PC-3 (cell line): ENCODE measurements at regions not wholly inside any gene's neighbourhood (a gene's known extent, or its start where the extent isn't known, plus 50 kb on each side); places are given as distances from the start of the nearest gene placed in this dataset.
"Not testable (repeated sequence)": the region's sequence is repeated elsewhere in the genome, so short reads cannot be mapped to it uniquely, and the experiment has no call there.

Experiments used
- ATAC-seq: fragments of 200-7000 bp; cut with Tn5 transposase; 2 replicates; pipeline ENCODE4 v1.9.1; 2020; ENCODE audit warnings: mild to moderate bottlenecking, moderate library complexity
- BruUV-seq: library from RNA; stranded (reverse); fragments of 400-500 nt; replicated peaks from 2 replicates; lab custom pipeline; 2021; lab: Mats Ljungman, UMichigan
- CTCF ChIA-PET: fragments of 300-600 bp; sonication (Branson Sonifier 250); formaldehyde crosslinking; loops from one replicate; lab custom pipeline; 2022; ENCODE audit warnings: antibody characterized with exemption; lab: Charles Lee
- POLR2A ChIA-PET: fragments of 300-600 bp; sonication (Branson Sonifier 250); formaldehyde crosslinking; loops from one replicate; lab custom pipeline; 2022; ENCODE audit warnings: antibody characterized with exemption; ENCODE audit not compliant: unreplicated experiment; lab: Charles Lee
- DNase-seq: peaks from one replicate; pipeline ENCODE4 v3.0.0-alpha.2; 2015
- H2AFZ ChIP-seq: fragments of 300-600 bp; sonication (generic); 2 replicates; pipeline ENCODE4 v1.6.0; 2016; ENCODE audit warnings: antibody characterized with exemption, low read length
- H3F3A ChIP-seq: fragments of 300-600 bp; sonication (generic); one replicate; pipeline ENCODE4 v1.6.0; 2017; ENCODE audit warnings: antibody characterized with exemption, low read length, control low read depth, mild to moderate bottlenecking; ENCODE audit not compliant: unreplicated experiment
- H3K27ac ChIP-seq: fragments of 300-600 bp; sonication (generic); 2 replicates; pipeline ENCODE4 v1.5.1; 2016; ENCODE audit warnings: mild to moderate bottlenecking, low read length
- H3K27me3 ChIP-seq: fragments of 300-600 bp; sonication (generic); 2 replicates; pipeline ENCODE4 v1.6.1; 2016; ENCODE audit warnings: low read length, mixed read lengths
- H3K36me3 ChIP-seq: fragments of 300-600 bp; sonication (generic); 2 replicates; pipeline ENCODE4 v1.6.1; 2016; ENCODE audit warnings: low read depth, mixed run types, low read length, mixed read lengths
- H3K4me1 ChIP-seq: fragments of 300-600 bp; sonication (generic); 2 replicates; pipeline ENCODE4 v1.5.1; 2016; ENCODE audit warnings: low read length; ENCODE audit not compliant: insufficient read depth
- H3K4me2 ChIP-seq: fragments of 300-600 bp; sonication (generic); 2 replicates; pipeline ENCODE4 v1.6.0; 2016; ENCODE audit warnings: low read length
- H3K4me3 ChIP-seq: fragments of 300-600 bp; sonication (generic); 2 replicates; pipeline ENCODE4 v1.5.1; 2016; ENCODE audit warnings: mild to moderate bottlenecking, low read length, mixed read lengths
- H3K79me2 ChIP-seq: fragments of 300-600 bp; sonication (generic); 2 replicates; pipeline ENCODE4 v1.6.1; 2017; ENCODE audit warnings: low read length, mixed read lengths
- H3K9ac ChIP-seq: fragments of 300-600 bp; sonication (generic); 2 replicates; pipeline ENCODE4 v1.6.0; 2016; ENCODE audit warnings: mild to moderate bottlenecking, low read length
- H3K9me2 ChIP-seq: fragments of 300-600 bp; sonication (generic); replicated peaks from 2 replicates; pipeline ENCODE4 v1.6.1; 2016; ENCODE audit warnings: mixed run types, low read length, mixed read lengths
- H3K9me3 ChIP-seq: fragments of 300-600 bp; sonication (generic); 2 replicates; pipeline ENCODE4 v1.6.1; 2016; ENCODE audit warnings: low read length, mixed read lengths
- H4K20me1 ChIP-seq: fragments of 300-600 bp; sonication (generic); 2 replicates; pipeline ENCODE4 v1.6.1; 2016; ENCODE audit warnings: low read length, mixed read lengths
- EZH2 ChIP-seq: fragments of 300-600 bp; sonication (generic); IDR thresholded peaks from one replicate; pipeline ENCODE4 v1.6.1; 2017; ENCODE audit warnings: antibody characterized with exemption, mild to moderate bottlenecking, low read length; ENCODE audit not compliant: unreplicated experiment
- EZH2phosphoT487 ChIP-seq: fragments of 300-600 bp; sonication (generic); IDR thresholded peaks from 2 replicates; pipeline ENCODE4 v1.6.1; 2018; ENCODE audit warnings: mild to moderate bottlenecking, antibody characterized with exemption, low read length, borderline replicate concordance
- intact Hi-C: fragments of 100-400 bp; cut with micrococcal nuclease; formaldehyde crosslinking; loops from 2 replicates; pipeline ENCODE4 v1.9.0; 2023
- TF ChIP-seq, protein P1 (sequence below): fragments of 300-600 bp; sonication (generic); conservative IDR thresholded peaks from 2 replicates; pipeline ENCODE4 v1.5.1; 2017; ENCODE audit warnings: antibody characterized with exemption, low read depth, mild to moderate bottlenecking, low read length

DNA sequence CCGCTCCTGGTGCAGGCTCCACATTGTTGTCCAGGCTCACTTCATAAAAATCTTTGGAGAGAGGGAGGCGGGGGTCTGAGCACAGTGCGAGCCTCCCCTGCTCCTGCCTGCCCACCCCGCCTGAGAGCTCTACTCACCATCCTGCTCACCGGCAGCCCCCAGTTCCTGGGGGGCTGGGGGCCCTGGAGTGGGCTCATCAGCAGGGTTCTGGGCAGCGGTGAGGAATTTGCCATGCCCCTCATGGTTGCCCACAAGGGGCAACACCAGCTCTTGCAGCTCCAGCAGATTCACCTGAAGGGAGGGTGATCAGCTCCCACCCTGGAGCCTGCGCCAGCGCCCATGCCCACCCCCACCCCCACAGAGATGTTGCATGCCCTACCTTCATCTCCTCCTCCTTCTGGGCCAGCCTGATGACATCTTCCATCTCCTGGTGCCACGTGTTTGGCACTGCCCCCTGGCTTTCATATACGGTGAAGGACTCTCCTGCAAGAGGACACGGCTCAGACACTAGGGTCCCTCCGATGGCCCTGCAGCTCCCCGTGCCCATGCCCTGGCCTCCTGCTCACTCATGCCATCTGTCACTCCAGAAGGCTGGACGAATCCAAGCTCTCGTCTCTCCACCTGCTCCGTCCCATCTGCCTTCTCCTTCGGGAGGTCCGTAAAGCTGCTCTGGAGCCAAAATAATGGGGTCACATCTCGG, 162.1 kb downstream of the TBC1D2B start:
- CTCF ChIA-PET, result interaction anchor here (0.5 kb wide), 1 partner anchor 193 kb away, joined by 3 read pairs; no protein-coding TSS in a partner anchor

DNA sequence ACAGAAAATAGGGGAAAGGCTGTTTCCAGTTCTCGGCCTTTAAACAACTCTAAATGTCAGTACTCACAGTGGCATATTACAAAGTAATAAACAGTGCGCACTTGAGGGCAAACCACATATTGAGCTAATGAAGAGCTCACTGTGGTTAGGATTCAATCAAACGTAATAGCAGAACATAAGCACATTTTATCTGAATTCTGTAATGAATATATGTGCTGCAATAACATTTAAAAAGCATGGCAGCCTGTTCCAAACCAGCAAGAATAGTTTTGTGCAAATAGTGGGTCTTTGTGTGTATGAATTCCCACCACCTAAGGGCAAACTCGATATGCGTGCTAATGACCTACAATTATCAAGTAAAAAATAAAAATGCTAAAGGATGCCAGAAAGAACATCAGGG, 163.0 kb downstream of the TBC1D2B start:
- ATAC-seq, H3K36me3 ChIP-seq, CTCF ChIA-PET, H2AFZ ChIP-seq, H3K4me3 ChIP-seq, H3K79me2 ChIP-seq, H3K4me1 ChIP-seq, POLR2A ChIA-PET, H3K27ac ChIP-seq, intact Hi-C loops, H3K9me3 ChIP-seq, H3K9me2 ChIP-seq, BruUV-seq, H3K4me2 ChIP-seq, H3F3A ChIP-seq, H4K20me1 ChIP-seq, DNase-seq, H3K9ac ChIP-seq: not testable (repeated sequence)
- H3K27me3 ChIP-seq, result peaks cover 10% of the 10 kb centered on the region; the same call in 1 of the 2 replicates

More for the DNA sequence above, 162.1 kb downstream of the TBC1D2B start:
- no TSS peak for BruUV-seq
- H3K36me3 ChIP-seq, result no peaks in the 10 kb centered on the region
- no peak overlapping the region for H2AFZ ChIP-seq
- no peak overlapping the region for H3K27ac ChIP-seq
- TF ChIP-seq EZH2phosphoT487 (no peak), EZH2 (no peak)
- TF ChIP-seq, protein P1, sequence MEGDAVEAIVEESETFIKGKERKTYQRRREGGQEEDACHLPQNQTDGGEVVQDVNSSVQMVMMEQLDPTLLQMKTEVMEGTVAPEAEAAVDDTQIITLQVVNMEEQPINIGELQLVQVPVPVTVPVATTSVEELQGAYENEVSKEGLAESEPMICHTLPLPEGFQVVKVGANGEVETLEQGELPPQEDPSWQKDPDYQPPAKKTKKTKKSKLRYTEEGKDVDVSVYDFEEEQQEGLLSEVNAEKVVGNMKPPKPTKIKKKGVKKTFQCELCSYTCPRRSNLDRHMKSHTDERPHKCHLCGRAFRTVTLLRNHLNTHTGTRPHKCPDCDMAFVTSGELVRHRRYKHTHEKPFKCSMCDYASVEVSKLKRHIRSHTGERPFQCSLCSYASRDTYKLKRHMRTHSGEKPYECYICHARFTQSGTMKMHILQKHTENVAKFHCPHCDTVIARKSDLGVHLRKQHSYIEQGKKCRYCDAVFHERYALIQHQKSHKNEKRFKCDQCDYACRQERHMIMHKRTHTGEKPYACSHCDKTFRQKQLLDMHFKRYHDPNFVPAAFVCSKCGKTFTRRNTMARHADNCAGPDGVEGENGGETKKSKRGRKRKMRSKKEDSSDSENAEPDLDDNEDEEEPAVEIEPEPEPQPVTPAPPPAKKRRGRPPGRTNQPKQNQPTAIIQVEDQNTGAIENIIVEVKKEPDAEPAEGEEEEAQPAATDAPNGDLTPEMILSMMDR, result no peak
- no peaks in the 10 kb centered on the region for H3K4me1 ChIP-seq
- no peaks in the 10 kb centered on the region for H3K9me3 ChIP-seq
- no peak overlapping the region for H3K4me2 ChIP-seq
- ATAC-seq, result no peak
- no peak overlapping the region for H3K9ac ChIP-seq
- POLR2A ChIA-PET, result no interaction called here
- DNase-seq, result no peak
- peaks cover 10% of the 10 kb centered on the region; the same call in 1 of the 2 replicates for H3K27me3 ChIP-seq
- no peaks in the 10 kb centered on the region for H3K79me2 ChIP-seq
- no peaks in the 10 kb centered on the region for H3F3A ChIP-seq
- H3K9me2 ChIP-seq, result no peaks in the 10 kb centered on the region
- H4K20me1 ChIP-seq, result no peaks in the 10 kb centered on the region
- H3K4me3 ChIP-seq, result no peak overlapping the region
- intact Hi-C loops, result no loop called here

DNA sequence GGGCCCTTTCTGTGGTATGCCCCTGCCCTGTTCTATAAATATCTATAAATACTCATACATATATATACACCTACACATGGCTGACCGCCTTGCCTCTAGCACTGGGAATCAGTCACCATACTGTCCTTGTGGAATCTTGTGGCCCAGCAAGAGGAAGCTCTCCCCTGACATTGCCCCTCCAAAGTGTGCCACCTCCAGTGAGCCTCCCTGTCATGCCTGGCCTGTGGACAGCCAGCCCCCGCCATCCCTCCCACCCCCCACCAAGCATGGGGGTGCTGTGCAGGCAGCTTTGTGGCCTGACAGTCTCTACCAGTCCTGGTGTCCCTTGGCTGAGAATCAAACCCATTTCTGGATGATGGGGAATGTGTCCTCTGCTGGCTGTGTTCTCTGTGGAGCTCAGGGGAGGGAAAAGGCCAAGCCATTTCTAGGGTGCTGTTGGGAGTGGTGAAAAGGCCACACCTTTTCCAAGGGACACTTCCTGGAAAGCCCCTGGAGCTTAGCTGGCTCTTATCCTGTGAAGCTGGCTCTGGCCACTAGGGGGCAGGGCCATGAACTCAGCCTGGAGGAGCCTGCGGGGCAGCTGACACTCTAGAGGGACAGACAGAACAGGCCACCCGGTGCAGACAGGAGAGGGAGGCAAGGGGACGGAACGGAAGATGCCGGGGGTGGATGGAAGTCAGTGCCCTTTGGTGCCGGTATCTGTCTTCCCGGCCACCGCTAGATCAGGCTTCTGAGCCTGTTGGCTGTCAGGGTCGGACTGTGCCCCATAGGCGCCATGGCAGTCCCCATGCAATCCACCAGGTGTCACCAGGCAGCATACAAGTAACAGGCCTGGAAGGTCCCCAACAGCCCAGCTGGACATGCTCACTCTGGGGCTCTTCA, 167.2 kb downstream of the TBC1D2B start:
- Histone ChIP-seq H3K4me3 (peak overlapping the region; percentile 64; the same call in 1 of the 2 replicates), H3K27me3 (peaks cover 10% of the 10 kb centered on the region; the same call in 1 of the 2 replicates), H2AFZ (peak overlapping the region; percentile 82), H3K4me2 (peak overlapping the region; percentile 86)
- CTCF ChIA-PET, result interaction anchor here (0.6 to 0.7 kb wide), 2 partner anchors 69 to 499 kb away, joined by 3 to 14 read pairs; no protein-coding TSS in a partner anchor
- DNase-seq (peak; percentile 74), ATAC-seq (peak; percentile 79)
- H3K79me2 ChIP-seq, POLR2A ChIA-PET, H3K36me3 ChIP-seq, H3K9ac ChIP-seq, intact Hi-C loops, H3K27ac ChIP-seq, BruUV-seq, H4K20me1 ChIP-seq, H3K9me3 ChIP-seq, H3K4me1 ChIP-seq, H3F3A ChIP-seq, H3K9me2 ChIP-seq: not testable (repeated sequence)
- TF ChIP-seq, protein P1, result peak; percentile 68
